GM23338 (cell line): ENCODE measurements at regions not wholly inside any gene's neighbourhood (a gene's known extent, or its start where the extent isn't known, plus 50 kb on each side); places are given as distances from the start of the nearest gene placed in this dataset.

Source experiments
- EZH2 ChIP-seq: fragments of 200-600 bp; sonication (generic); IDR thresholded peaks from one replicate; pipeline ENCODE4 v1.8.0; 2017; ENCODE audit warnings: antibody characterized with exemption, mild to moderate bottlenecking, low read depth; ENCODE audit not compliant: unreplicated experiment
- POLR2AphosphoS5 ChIP-seq: IDR thresholded peaks from 2 replicates; pipeline ENCODE4 v1.6.1; 2016; ENCODE audit warnings: antibody characterized with exemption, low read depth
- TF ChIP-seq, protein P1 (sequence below), 2 experiments: fragments of 200-600 bp in 1 of 2; sonication (generic) in 1 of 2; conservative IDR thresholded peaks; 2 replicates each; pipeline versions ENCODE4 v1.5.1 to v1.6.1; 2016 to 2017; ENCODE audit warnings: antibody characterized with exemption in 2 of 2, low read depth in 2 of 2, mild to moderate bottlenecking in 2 of 2, moderate library complexity in 1 of 2
- TF ChIP-seq, protein P2 (sequence below): IDR thresholded peaks from one replicate; pipeline ENCODE4 v1.6.1; 2018; ENCODE audit warnings: antibody characterized with exemption; ENCODE audit not compliant: unreplicated experiment
- TF ChIP-seq, protein P3 (sequence below): IDR thresholded peaks from 2 replicates; pipeline ENCODE4 v1.6.1; 2016; ENCODE audit warnings: antibody characterized with exemption

DNA sequence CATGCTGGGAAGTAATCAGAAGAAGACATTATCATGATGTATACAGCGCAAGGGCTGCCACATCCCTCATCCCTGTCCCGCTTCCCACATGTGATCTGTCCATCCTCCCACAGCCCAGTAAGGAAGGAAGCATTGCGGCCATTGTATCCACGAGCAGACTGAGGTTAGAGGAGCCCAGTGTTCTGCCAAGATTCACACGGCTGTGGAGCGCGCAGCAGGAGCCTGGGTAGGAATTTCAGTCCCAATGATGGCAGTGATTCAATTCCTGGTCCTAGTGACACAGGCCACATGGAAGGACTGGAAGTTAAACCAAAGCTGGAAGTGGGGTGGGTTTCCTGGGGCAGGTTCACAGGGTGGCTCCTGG lies 89.2 kb downstream of the RTL6 start:
- TF ChIP-seq, protein P1, sequence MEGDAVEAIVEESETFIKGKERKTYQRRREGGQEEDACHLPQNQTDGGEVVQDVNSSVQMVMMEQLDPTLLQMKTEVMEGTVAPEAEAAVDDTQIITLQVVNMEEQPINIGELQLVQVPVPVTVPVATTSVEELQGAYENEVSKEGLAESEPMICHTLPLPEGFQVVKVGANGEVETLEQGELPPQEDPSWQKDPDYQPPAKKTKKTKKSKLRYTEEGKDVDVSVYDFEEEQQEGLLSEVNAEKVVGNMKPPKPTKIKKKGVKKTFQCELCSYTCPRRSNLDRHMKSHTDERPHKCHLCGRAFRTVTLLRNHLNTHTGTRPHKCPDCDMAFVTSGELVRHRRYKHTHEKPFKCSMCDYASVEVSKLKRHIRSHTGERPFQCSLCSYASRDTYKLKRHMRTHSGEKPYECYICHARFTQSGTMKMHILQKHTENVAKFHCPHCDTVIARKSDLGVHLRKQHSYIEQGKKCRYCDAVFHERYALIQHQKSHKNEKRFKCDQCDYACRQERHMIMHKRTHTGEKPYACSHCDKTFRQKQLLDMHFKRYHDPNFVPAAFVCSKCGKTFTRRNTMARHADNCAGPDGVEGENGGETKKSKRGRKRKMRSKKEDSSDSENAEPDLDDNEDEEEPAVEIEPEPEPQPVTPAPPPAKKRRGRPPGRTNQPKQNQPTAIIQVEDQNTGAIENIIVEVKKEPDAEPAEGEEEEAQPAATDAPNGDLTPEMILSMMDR (conservative IDR thresholded peaks at IDR 0.05; ENCODE audit: low read depth in 2 of 2): no peak
- no peak for TF ChIP-seq POLR2AphosphoS5
- TF ChIP-seq EZH2: no peak
- TF ChIP-seq, protein P2, sequence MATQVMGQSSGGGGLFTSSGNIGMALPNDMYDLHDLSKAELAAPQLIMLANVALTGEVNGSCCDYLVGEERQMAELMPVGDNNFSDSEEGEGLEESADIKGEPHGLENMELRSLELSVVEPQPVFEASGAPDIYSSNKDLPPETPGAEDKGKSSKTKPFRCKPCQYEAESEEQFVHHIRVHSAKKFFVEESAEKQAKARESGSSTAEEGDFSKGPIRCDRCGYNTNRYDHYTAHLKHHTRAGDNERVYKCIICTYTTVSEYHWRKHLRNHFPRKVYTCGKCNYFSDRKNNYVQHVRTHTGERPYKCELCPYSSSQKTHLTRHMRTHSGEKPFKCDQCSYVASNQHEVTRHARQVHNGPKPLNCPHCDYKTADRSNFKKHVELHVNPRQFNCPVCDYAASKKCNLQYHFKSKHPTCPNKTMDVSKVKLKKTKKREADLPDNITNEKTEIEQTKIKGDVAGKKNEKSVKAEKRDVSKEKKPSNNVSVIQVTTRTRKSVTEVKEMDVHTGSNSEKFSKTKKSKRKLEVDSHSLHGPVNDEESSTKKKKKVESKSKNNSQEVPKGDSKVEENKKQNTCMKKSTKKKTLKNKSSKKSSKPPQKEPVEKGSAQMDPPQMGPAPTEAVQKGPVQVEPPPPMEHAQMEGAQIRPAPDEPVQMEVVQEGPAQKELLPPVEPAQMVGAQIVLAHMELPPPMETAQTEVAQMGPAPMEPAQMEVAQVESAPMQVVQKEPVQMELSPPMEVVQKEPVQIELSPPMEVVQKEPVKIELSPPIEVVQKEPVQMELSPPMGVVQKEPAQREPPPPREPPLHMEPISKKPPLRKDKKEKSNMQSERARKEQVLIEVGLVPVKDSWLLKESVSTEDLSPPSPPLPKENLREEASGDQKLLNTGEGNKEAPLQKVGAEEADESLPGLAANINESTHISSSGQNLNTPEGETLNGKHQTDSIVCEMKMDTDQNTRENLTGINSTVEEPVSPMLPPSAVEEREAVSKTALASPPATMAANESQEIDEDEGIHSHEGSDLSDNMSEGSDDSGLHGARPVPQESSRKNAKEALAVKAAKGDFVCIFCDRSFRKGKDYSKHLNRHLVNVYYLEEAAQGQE: no peak
- TF ChIP-seq, protein P3, sequence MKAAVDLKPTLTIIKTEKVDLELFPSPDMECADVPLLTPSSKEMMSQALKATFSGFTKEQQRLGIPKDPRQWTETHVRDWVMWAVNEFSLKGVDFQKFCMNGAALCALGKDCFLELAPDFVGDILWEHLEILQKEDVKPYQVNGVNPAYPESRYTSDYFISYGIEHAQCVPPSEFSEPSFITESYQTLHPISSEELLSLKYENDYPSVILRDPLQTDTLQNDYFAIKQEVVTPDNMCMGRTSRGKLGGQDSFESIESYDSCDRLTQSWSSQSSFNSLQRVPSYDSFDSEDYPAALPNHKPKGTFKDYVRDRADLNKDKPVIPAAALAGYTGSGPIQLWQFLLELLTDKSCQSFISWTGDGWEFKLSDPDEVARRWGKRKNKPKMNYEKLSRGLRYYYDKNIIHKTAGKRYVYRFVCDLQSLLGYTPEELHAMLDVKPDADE: no peak
